GM18505 (cell line): ENCODE measurements at regions not wholly inside any gene's neighbourhood (a gene's known extent, or its start where the extent isn't known, plus 50 kb on each side); places are given as distances from the start of the nearest gene placed in this dataset.
A peak's percentile ranks its signal among the peaks of the same experiment; 100 is the strongest.
"Not testable (repeated sequence)": the region's sequence is repeated elsewhere in the genome, so short reads cannot be mapped to it uniquely, and the experiment has no call there.

Source experiments
- ATAC-seq: cut with Tn5 transposase; IDR thresholded peaks from one replicate; pipeline ENCODE4 v1.9.1; 2021; ENCODE audit not compliant: unreplicated experiment
- POLR2A ChIP-seq: IDR thresholded peaks from 4 replicates; pipeline ENCODE4 v1.6.1; 2011; ENCODE audit warnings: borderline replicate concordance; ENCODE audit not compliant: insufficient read depth, insufficient read length; ENCODE audit errors: extremely low read depth

DNA sequence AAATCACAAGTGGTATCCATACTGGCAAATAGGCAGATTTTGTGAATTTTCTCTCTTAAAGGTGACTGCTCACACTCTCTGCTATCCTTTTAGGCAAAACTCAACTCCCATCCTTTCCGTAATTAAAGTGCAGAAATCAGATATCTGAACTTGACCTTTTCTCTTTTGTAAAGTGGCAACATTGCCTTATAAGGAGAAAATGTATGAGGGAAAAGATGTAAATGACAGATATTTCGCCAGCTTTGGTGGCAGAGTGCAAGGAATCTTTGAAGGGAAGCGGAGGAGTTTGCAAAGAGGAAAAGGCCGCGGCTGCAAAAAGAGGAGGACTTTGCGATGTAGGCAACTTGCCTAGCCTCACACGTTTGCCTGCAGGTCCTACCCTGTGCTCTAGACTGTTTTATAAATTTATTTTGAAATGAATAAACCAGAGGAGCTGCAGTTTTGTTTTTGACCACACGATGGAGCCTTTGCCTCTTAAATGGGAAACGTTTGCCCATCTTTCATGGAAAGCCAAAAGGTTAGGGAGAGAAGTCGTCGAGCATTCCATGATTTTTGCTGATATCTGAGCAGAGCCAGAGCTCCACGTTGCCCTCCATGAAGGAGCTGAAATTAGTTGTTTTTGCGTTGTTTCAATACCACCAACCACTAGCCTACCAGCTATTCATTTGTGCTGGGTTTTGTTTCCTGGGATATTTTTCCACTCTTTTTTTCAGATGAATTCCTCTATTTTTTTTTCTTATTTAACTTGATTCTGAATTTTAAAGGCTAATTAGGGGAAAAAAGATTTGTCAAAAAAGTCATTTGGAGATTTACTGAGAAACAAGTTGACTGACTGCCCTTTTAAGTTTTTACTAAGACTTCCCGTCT is 242.3 kb downstream of the LMX1A start:
- no peak for TF ChIP-seq POLR2A

DNA sequence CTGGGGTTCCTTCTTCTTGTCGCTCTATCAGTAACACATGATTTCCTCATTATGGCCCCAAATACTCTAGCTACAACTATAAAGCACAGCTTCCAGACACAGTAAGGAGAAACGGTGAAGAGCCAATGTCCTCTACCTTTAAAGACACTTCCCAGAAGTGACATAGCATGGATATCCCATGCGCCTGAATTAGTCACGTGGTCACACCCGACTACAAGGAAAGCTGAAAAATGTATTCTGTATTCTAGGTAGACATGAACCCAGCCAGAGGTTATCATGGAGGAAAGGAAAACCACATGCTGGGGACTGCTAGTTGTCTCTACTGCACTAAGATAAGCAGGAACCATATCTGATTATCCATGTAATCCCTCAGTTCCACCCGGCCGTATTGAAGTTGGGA is 244.3 kb downstream of the LMX1A start:
- no peak for TF ChIP-seq POLR2A
- ATAC-seq = no peak

More for the DNA sequence above, 242.3 kb downstream of the LMX1A start:
- no peak for ATAC-seq

DNA sequence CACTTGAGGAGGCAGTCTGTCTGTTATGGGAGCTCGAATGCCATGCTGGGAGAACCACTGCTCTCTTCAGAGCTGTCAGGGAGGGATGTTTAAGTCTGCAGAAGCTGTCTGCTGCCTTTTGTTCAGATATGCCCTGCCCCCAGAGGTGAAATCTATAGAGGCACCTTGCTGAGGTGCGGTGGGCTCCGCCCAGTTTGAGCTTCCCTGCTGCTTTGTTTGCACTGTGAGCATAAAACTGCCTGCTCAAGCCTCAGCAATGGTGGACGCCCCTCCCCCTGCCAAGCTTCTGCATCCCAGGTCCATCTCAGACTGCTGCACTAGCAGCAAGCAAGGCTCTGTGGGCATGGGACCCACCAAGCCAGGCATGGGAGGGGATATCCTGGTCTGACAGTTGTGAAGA is 247.5 kb downstream of the LMX1A start:
- ATAC-seq = no peak
- no peak for TF ChIP-seq POLR2A

DNA sequence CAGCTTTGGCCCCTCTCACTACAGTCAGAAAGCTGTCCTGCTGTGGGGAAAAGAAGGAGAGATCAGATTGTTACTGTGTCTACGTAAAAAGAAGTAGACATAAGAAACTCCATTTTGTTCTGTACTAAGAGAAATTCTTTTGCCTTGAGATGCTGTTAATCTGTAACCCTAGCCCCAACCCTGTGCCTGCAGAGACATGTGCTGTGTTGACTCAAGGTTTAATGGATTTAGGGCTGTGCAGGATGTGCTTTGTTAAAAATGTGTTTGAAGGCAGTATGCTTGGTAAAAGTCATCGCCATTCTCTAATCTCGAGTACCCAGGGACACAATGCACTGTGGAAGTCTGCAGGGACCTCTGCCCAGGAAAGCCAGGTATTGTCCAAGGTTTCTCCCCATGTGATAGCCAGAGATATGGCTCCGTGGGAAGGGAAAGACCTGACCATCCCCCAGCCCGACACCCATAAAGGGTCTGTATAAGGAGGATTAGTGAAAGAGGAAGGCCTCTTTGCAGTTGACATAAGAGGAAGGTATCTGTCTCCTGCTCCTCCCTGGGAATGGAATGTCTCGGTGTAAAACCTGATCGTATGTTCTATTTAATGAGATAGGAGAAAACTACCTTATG is 263.9 kb downstream of the LMX1A start:
- not testable (repeated sequence) for ATAC-seq

DNA sequence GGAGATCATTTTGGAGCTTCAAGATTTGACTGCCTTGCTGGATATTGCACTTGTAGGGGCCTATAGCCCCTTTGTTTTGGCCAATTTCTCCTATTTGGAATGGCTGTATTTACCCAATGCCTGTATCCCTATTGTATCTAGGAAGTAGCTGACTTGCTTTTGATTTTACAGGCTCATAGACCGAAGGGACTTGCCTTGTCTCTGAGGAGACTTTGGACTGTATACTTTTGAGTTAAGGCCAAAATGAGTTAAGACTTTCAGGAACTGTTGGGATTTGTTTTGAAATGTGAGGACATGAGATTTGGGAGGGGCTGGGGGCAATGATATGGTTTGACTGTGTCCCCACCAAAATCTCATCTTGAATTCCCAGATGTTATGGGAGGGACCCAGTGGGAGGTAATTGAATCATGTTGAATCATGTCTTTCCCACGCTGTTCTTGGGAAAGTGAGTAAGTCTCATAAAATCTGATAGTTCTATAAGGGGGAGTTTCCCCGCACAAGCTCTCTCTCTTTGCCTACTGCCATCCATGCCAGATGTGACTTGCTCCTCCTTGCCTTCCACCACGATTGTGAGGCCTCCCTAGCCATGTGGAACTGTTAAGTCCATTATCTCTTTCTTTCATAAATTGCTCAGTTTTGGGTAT is 276.1 kb downstream of the LMX1A start:
- TF ChIP-seq POLR2A = no peak

DNA sequence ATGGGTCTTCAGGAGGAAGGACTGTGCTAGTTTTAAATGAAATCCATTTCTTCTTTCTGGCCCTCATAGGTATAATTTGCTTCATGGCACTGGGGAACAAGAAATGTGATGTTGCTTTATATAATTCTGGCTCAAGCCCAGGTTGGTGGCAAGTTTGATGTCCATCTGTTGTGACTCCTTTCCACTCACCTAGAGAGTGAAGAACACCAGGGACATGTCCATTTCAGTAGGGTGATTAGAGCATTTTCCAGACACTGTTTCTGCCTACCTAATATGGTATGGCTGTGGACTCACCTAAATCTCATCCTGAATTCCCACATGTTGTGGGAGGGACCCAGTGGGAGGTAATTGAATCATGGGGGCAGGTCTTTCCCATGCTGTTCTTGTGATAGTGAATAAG is 278.1 kb downstream of the LMX1A start:
- TF ChIP-seq POLR2A = no peak
- ATAC-seq = no peak

More for the DNA sequence above, 276.1 kb downstream of the LMX1A start:
- no peak for ATAC-seq

DNA sequence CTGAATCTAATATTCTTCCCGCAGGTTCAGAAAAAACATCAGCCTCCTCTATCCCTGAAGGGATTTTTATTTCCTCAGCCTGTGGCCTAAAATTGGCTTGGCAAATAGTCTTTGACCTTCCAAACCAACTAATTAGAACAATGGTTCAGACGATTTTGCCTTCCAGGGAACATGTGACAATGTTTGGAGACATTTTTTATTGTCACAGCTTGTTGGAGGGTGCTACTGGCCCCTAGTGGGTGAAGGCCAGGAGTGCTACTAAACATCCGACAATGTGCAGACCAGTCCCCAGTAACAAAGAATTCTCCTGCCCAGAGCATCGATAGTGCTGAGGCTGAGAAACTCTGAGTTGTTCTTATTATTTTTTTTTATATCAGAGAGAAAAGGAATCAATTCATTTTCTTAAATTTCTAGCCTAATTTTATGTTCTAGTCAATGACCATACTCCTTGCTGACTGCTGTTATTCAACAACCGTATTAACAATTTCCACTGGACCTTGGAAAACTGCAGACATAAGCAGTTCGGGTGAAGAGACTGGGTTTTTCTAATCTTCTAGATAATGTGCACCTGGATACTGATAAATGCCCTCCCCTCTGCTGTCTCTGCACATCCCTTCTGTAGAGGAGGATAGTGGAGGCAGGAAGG is 280.7 kb downstream of the LMX1A start:
- peak; percentile 60 for ATAC-seq
- TF ChIP-seq POLR2A = no peak

DNA sequence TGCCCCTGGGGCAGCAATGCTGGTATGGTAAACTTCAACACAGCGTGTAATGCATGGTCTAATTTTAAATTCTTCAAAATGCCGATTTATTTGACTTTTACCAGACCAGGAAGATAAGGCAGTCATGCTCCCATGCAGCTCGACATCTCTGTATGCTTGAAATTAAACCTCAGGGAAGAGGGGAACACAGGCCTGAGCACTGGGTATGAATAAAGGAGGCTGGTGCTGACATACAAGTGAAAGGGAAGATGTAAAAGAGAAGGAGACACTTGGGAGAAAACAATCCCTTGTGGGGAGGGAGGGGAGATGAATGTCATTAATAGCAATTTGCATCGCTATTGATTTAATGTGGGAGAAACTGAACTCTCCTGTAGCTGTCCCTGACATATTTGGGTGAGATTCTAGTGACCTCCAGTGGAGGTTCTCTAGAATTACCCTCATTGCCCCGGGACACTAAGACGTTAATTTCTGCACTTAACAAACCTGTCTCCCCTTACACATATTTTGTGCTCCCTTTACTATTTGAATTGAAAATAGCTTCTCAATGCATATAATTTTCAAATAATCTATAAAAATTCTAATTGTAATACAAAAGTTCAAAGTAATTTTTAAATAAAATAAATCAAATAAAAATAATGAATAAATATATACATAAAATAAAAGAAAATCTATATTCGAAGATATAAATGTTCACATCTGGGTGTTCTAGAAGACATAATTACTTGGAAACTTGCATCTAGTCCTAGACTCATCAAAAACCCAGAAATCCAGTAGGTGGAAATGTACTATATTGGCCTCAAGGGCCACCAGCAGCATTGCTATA is 283.1 kb downstream of the LMX1A start:
- peak; percentile 73 for ATAC-seq
- TF ChIP-seq POLR2A = no peak

DNA sequence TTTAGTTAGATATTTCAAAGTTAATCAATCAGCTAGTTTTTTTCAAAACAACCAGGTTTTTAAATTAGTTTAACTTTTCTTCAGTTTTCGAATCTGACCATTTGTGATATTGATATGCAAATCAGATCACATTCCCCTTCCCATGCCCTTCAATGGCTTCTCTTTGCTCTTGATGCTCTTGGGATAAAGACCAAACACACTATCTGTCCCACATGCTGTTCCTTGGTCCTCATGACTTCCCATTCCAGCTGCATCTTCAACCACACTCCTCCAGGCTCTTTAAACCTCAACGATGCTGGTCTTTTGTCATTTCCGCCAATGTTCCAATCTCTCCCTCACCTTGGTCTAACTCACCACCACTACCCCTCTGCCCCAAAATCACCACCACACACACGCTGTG is 285.8 kb downstream of the LMX1A start:
- ATAC-seq = no peak
- no peak for TF ChIP-seq POLR2A

DNA sequence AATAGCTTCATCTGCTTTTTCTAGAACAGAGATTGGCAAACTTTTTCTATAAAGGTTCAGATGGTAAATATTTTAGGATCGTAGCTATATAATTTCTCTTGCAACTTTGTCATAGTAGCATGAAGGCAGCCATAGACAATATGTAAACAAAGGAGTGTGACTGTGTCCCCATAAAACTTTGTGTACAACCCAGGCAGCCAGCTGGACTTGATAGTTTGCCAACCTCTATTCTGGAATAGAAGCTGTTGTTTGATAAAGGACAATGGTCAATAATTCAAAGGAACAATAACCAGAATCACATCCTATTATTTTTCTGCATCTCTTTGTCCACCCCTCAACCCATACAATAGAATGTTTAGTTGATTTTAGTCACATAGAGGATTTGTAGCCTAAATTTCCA is 286.7 kb downstream of the LMX1A start:
- ATAC-seq = no peak
- no peak for TF ChIP-seq POLR2A

DNA sequence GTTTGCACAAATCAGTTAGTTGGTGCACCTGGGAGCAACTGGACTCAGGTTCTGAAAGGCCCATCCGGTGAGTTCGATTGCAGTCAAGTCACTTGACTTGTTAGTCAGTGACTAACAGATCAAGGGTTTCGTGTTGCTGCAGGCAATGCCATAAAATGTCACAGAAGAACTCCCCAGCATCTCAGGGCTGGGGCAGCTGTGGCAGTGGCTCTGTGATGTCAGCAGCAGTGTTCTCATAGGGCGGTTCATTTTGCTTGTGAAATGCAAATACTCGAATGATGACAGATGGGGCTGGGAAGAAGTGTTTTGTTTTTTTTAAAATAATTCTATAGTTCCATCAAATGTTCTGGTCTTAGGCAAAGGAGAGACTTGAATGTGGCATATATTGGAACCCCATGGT is 287.8 kb downstream of the LMX1A start:
- no peak for TF ChIP-seq POLR2A
- no peak for ATAC-seq

DNA sequence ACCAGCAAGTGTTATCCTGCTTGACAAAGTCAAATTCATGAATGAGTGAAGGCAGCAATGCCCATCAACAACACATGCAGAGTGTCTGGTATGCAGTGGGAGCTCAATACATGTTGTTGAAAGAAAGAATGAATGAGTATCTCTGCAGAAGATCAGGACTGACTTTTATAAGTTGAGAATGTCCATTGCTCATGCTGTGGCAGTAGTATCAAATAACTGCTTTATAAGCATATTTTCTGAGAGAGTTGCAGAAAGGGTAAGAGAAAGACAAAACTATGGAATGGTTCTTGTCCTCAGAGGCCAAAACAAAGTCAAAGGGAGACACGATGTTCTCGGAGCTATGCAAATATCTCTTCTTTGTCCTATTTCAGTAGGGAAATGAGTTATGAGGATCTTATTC is 288.7 kb downstream of the LMX1A start:
- no peak for TF ChIP-seq POLR2A
- no peak for ATAC-seq

DNA sequence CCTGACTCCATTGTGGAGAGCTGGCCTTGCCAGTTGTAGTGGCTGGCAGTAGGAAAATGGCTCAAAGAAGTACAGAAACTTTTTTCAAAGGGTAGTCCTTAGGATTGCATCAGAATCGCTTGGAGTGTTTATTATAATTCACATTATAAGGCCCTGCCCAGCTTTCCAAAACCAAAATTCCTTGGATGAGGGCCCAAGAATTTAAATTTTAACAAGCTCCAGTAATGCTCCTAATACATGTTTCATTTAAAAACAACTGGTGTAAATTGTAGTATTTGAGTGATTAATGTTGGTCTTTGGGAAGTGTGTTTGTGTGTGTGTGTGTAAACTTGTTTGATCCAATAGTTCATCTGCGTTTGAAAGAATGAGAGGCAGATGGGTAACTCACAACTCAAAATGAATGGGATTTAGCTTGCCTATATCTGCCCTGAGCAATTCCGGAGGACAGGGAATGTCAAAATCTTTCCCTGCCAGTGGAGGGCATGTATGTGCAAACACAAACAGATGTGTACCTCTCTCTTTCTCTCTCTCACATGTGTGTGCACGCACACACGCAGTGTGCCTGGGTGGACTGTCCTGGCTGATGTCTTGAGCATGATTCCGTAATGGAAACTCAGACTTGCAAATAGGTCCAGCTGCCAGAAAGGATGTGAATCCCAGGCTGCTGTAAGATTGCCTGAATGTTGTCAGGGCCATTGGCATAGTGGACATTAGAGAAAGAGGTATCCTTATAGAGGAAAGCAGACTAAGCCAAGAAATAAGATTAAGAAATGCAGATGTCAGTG is 293.1 kb downstream of the LMX1A start:
- no peak for TF ChIP-seq POLR2A
- no peak for ATAC-seq

DNA sequence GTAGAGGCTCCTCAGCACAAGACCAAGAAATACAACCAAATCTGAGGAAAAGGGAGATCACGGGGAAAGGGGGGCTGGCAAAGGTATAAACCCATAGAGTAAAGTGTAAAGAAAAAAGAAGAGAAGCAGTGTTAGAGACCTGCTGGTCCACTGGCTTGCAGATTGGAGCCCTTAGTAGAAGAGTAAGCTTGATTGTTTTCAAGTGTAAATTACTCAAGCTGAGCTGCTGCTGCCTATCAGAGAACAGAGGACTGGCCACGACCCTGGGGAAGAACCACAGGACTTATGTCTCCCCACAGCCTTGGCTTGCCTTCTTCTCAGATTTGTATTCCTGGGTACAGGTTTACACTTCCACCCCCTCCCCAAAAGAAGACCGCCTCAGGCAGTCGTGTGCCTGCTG is 294.2 kb downstream of the LMX1A start:
- ATAC-seq = no peak
- no peak for TF ChIP-seq POLR2A
